ENCODE measurements at regions not wholly inside any gene's neighbourhood (a gene's known extent, or its start where the extent isn't known, plus 50 kb on each side); places are given as distances from the start of the nearest gene placed in this dataset.

DNA sequence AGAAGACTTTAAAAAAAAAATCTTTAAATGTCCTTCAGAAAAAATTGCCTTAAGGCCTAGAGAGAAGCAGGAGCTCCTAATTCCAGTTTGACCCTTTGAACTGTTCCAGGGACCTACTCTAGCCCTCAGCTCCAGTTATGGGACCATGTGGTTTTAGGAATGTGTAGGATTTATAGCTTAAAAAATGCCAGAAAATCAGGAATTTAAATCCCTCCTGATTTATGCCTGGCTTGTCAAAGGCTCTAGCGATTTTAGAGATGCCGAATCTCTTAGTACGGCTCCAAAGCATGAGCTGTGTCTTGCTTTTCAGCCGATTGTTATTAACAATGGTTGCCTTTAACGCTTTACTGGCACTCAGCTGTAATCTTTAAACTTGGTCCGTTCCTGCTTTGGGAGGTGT lies 130.6 kb upstream of the NPVF start:
- H3K4me3 ChIP-seq (ENCODE audit: low read depth, low read length): no peak overlapping the region

- no peak overlapping the region for H3K4me3 ChIP-seq (ENCODE audit: low read depth, low read length)
Observed at GRCh38 chr7:25359471-25360059, 131.3 kb upstream of the NPVF start.

DNA sequence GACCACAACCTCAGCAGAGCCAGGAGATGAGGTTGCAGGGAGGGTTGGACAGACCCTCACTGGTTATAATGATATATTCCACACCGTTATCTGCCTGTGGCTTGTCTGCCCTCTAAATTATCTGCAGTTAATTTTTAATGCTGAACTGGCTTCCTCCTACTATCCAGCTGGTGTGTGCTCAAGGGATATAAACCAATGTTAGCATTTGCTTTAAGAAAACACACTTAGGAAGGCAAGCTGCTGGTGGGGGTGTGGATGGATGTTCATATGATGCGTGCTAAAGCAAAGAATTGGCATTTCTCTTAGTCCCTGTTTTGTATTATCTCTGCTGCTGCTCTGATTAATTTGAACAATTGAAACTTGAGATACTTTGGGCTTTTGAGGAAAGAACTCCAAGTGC lies 132.2 kb upstream of the NPVF start:
- H3K4me3 ChIP-seq (ENCODE audit: low read depth, low read length): no peak overlapping the region

DNA sequence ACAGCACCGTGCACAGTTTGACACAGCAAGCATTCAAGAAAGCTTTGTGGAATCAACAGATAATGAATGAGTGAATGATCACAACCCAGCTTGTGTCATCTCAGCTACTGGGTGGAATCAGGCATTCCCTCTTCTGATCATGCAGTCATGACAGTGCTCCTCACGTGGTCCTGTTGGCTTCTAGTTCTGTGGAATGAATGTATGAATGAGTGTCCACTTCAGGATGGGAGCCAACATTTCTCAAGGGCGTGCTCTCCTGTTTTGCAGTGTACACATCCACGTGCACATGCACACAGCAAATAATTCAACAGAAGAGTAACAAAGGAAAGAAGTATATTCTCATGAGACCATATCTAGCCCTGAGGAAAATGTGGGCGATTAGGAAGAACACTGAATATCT lies 133.1 kb upstream of the NPVF start:
- no peak overlapping the region for H3K4me3 ChIP-seq (ENCODE audit: low read depth, low read length)

GRCh38 chr7:25361863-25362262 lies 133.6 kb upstream of the NPVF start:
- H3K4me3 ChIP-seq (ENCODE audit: low read depth, low read length): no peak overlapping the region

DNA sequence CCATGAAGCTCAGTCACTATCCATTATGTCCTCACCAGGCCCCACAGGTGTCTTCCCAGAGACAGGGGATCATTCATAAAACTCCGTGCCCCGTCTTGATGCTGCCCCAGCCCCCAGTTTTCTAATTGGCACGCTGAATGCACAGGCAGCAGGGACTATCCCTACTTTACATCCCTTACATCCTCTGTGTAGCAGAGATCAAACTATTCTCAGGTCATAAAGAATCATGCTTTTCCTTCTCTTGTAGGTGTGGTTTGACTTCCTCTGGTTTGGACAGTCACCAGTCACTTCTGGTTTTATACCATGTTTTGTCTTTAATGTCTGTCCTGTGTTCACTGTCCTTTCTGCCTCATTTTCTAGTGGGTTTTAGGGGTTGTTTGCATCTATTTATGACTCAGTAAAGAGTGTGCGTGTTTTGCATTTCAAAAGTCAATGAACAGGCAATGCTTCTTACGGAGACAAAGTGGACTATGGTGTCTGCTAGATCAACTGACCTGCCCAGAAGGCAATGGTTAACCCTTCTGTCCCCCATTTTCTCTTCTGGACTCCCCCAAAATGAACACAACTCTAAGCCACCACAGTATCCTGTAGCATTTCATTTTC lies 140.4 kb upstream of the NPVF start:
- H3K4me3 ChIP-seq (ENCODE audit: low read depth, low read length): no peak overlapping the region

GRCh38 chr7:25369786-25370185 lies 141.5 kb upstream of the NPVF start:
- H3K4me3 ChIP-seq (ENCODE audit: low read depth, low read length): no peak overlapping the region

GRCh38 chr7:25371972-25372371 lies 143.7 kb upstream of the NPVF start:
- no peak overlapping the region for H3K4me3 ChIP-seq (ENCODE audit: low read depth, low read length)

- no peak overlapping the region for H3K4me3 ChIP-seq (ENCODE audit: low read depth, low read length)
Observed at GRCh38 chr7:25375805-25376600, 147.7 kb upstream of the NPVF start.

DNA sequence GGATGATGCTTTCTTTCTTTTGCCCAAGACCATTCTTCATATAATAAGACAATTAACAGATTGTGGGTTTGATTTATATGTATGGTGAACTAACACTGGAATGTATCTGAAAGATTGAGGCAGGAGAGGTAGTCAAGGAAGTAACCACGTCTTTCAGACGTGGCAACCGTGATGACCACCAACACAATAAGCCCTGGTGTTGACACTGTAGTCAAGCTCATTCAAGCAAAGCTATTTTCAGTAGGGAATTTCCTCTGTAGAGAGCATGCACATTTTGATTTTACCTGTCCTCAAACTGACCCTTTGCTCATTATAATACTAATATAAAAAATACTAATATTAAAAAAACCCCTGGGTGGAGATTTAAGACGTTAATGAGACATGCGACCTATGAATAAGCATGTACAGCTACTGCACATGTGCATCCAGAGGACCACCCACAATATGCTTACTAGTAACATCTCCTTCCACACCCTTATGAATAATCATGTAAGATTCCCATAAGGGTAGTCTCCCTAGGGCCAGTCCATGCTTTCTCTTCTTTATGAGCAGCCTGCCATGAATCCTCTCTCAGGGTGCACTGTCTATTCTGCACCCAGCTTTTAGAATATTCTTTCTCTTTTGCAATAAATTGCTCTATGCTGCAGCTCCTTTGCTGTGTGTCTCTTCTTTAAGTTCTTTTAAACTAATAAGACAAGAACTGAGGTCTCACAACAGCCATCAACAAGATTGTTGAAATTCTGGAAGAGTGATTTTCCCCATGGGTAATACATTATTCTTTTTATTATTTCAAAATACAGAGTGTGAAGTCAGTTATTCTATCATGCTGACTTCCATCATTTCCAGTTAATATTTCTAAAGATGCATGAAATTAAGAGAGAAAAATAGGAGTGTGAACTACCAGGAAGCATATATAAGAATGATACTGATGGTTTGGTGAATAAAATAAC lies 151.3 kb upstream of the NPVF start:
- H3K4me3 ChIP-seq (ENCODE audit: low read depth, low read length): no peak overlapping the region

GRCh38 chr7:25381818-25382589 lies 153.7 kb upstream of the NPVF start:
- H3K4me3 ChIP-seq (ENCODE audit: low read depth, low read length): no peak overlapping the region

- no peak overlapping the region for H3K4me3 ChIP-seq (ENCODE audit: low read depth, low read length)
Observed at GRCh38 chr7:25382869-25383268, 154.6 kb upstream of the NPVF start.

DNA sequence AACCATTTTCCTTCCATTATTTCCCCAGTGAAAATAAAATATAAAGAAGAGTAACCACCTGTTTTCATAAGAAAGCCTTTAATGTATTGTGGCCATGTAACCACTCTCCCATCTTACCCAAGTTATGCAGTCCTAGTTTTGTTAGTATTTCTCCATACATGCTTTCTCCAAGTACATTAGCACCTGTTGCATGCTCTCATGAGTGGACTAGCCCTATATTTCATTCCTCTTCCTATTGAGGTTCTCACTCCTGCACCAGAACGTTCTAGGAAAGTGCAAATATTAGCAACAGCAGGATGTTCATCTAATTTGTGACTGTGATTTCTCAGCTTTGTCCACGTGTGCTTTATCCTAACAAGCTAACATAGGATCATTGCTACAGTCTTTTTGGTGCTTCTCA lies 155.1 kb upstream of the NPVF start:
- H3K4me3 ChIP-seq (ENCODE audit: low read depth, low read length): no peak overlapping the region

- no peak overlapping the region for H3K4me3 ChIP-seq (ENCODE audit: low read depth, low read length)
Observed at GRCh38 chr7:25384788-25385505, 156.7 kb upstream of the NPVF start.

DNA sequence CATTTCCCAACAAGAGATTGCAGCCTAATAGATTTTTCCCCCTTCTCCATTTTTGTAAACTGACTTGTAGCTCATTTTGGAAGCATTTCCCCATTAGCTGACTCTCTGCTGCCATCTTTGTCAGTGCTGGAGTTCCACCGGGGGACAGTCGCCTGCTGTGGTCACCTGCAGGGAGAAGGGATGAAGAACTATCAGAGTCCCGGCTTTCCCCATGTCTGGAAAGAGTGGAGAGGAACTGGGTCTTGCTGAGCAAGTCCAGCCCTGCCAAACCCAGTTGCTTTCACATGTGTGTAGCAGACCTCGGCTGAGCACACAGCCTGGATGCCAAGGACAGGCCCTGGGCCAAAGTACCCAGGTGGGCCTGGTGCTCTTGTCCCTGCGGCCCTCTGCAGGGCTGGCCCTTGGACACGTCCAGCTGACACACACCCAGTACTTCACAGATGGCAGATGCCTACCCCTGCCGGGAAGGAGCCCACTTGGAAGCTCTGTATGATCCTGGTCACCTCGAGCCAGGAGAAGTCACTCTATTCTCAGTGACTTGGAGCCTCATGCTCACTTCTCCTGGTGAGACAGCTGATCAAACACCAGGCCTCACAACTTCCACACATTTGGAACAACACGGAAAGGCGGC lies 157.3 kb upstream of the NPVF start:
- H3K4me3 ChIP-seq (ENCODE audit: low read depth, low read length): no peak overlapping the region

GRCh38 chr7:25386311-25386744 lies 158.0 kb upstream of the NPVF start:
- no peak overlapping the region for H3K4me3 ChIP-seq (ENCODE audit: low read depth, low read length)

DNA sequence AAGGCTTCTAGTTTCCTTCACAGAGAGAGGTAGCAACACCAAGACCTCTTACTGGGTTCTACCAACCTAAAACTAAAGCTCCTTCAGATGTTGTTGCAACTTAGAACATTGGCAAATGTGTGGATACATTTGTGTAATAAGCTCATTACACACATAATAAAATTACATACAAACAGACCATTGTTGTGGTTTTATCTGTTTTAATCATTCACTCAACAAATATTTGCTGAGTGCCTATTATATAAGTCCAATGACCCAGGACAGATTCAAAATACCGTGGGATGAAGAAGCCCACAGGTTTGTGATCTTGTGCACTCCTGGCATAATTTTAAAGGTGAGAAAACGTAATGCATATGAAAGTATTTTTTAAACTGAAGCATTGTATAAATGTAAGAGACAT lies 160.4 kb upstream of the NPVF start:
- no peak overlapping the region for H3K4me3 ChIP-seq (ENCODE audit: low read depth, low read length)

DNA sequence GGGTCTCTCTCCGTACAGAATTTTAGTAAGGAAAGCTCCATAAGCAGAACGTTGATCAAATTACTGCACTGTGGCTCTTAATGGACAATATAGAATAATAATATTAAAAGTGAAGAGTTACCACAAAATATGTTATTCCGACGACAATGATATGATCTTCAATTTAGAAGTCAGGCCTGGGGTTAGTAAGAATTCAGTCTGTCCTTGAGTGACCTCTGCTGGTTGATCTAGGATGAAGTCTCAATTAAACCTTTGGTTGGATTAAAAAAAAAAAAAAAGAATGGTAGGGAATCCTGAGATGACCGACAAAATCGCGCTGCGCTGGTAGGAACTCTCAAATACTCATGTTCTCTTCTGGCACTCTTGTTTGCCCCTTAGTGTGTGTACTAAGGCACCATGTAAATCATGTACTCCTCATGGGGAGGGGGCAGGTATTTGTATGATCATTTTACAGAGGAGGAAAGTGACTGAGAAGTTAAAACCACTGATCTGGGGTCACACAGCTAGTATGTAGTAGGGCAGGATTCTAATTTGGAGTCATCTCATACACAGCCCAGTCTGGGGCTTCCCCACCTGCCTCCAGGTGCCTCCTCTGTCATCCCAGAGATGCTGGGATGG lies 161.3 kb upstream of the NPVF start:
- H3K4me3 ChIP-seq (ENCODE audit: low read depth, low read length): no peak overlapping the region

DNA sequence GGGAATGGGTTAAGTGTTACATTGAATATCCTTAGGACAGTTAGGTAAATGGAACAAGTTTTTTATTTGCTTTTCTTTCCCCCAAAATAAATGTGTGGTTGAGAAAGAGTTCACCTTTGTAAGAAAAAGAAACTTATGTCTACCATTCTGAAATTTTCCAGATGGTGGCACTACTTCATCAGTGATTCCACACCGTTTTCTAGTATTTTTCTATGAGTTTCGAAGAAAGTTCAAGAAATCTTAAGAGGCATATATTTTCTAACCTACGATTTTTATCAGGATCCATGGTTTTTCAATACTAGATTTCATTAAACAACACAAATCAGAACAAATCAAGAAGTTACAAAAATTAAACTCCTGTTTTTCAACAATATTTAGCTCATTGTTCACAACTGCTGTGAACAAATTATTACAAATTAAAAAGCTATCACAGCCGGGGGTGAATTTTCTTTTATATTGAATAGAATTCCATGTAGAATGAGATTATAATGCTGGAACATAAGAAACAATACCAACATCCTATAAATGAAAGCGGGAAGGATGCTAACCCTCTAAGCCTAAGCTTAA lies 163.1 kb upstream of the NPVF start:
- no peak overlapping the region for H3K4me3 ChIP-seq (ENCODE audit: low read depth, low read length)

All from iPS-11a (cell line).